ENCODE measurements at regions not wholly inside any gene's neighbourhood (a gene's known extent, or its start where the extent isn't known, plus 50 kb on each side); places are given as distances from the start of the nearest gene placed in this dataset.

GRCh38 chr13:64369121-64369520, 2861.0 kb downstream of the PCDH9 start:
- TF ChIP-seq CTCF (IDR thresholded peaks at IDR 0.05) (no peak), POLR2AphosphoS5 (IDR thresholded peaks at IDR 0.05) (no peak), POLR2A (IDR thresholded peaks at IDR 0.05) (no peak)

Measured in suprapubic skin (tissue), 4 donors.